ENCODE measurements at regions not wholly inside any gene's neighbourhood (a gene's known extent, or its start where the extent isn't known, plus 50 kb on each side); places are given as distances from the start of the nearest gene placed in this dataset.
"Not testable (repeated sequence)": the region's sequence is repeated elsewhere in the genome, so short reads cannot be mapped to it uniquely, and the experiment has no call there.

DNA sequence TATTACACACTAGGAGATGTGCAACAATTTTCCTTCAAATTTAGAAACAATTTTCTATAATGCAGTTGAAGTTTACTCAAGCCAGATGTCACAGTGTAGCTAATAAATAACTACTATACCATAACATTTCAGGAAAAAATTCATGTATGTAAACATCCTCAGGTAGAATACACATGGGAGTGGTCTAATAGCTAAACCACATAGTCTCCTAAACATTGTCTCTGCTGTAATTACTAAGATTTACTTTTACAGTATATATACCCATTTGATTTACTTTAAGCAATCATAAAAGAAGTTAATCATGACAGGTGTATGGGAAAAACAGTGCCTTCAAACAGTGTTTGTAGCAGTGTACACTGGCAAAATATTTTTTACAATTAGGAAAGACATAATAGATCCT is 110.1 kb upstream of the GRM7 start:
- no peak for TF ChIP-seq CTCF (conservative IDR thresholded peaks at IDR 0.05; ENCODE audit: control insufficient read depth, insufficient read depth, low read depth, low read length)
- no peak overlapping the region for H3K4me3 ChIP-seq (ENCODE audit: control insufficient read depth, low read depth, low read length)
- DNase-seq (ENCODE audit: low read depth), result no peak

DNA sequence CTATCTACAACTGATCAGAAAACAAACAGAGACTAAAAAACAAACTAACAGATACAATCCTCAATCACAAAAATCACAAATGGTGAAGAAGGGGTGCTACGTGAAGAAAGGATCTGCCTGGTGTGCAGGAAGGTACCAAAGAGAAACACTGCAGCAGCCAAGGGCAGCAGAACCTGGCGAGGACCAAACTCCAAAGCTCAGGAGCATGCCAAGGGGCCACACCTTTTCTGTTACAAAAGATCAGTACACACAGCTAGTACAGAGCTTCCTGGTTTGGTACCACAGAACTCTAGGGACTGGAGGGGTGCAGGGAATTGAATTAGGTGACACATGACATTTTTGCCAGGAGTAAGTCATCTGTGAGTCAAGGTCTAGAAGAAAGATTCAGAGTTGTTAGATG is 107.4 kb upstream of the GRM7 start:
- DNase-seq (ENCODE audit: low read depth), result no peak
- H3K4me3 ChIP-seq (ENCODE audit: control insufficient read depth, low read depth, low read length), result no peak overlapping the region
- no peak for TF ChIP-seq CTCF (conservative IDR thresholded peaks at IDR 0.05; ENCODE audit: control insufficient read depth, insufficient read depth, low read depth, low read length)

DNA sequence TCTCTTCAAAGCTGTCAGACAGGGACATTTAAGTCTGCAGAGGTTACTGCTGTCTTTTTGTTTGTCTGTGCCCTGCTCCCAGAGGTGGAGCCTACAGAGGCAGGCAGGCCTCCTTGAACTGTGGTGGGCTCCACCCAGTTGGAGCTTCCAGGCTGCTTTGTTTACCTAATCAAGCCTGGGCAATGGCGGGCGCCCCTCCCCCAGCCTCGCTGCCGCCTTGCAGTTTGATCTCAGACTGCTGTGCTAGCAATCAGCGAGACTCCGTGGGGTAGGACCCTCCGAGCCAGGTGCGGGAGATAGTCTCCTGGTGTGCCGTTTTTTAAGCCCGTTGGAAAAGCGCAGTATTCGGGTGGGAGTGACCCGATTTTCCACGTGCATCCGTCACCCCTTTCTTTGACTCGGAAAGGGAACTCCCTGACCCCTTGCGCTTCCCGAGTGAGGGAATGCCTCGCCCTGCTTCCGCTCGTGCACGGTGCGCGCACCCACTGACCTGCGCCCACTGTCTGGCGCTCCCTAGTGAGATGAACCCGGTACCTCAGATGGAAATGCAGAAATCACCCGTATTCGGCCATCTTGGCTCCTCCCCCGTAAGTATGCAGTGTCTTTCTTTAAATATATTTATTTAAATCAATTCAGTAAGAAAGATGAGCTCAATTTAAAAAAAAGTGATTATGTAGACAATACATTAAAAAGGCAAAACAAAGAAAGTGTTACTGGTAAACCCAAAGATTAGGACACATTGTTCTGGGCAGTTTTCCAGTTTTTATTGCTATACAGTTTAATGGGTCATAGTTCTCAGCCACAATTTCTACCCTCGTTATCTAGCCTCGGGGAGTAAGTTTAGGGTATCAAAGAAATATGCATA is 91.2 kb upstream of the GRM7 start:
- not testable (repeated sequence) for H3K4me3 ChIP-seq (ENCODE audit: control insufficient read depth, low read depth, low read length); DNase-seq (ENCODE audit: low read depth)

- TF ChIP-seq CTCF (conservative IDR thresholded peaks at IDR 0.05; ENCODE audit: control insufficient read depth, insufficient read depth, low read depth, low read length), result no peak
- no peak overlapping the region for H3K4me3 ChIP-seq (ENCODE audit: control insufficient read depth, low read depth, low read length)
- DNase-seq (ENCODE audit: low read depth), result no peak
Measured at GRCh38 chr3:6770397-6770690, 90.6 kb upstream of the GRM7 start.

DNA sequence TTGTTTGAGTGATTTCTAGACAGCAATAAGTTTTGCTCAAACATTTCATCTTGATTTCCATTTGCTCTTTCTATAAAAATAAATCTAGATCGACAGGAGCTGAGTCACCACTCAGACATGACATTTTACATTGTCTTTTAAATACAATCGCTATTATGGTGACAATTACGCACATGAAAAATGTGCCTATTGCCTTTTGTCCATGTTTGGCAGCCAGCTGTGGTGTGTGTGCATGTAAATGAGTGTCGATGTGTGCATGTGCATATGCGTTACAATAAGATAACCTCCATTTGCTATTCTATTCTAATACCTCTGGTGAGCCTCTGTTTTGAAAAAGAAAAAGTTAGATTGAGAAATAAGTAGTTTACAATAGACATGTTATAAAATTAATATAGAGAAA is 89.7 kb upstream of the GRM7 start:
- no peak overlapping the region for H3K4me3 ChIP-seq (ENCODE audit: control insufficient read depth, low read depth, low read length)
- TF ChIP-seq CTCF (conservative IDR thresholded peaks at IDR 0.05; ENCODE audit: control insufficient read depth, insufficient read depth, low read depth, low read length), result no peak
- DNase-seq (ENCODE audit: low read depth), result no peak

DNA sequence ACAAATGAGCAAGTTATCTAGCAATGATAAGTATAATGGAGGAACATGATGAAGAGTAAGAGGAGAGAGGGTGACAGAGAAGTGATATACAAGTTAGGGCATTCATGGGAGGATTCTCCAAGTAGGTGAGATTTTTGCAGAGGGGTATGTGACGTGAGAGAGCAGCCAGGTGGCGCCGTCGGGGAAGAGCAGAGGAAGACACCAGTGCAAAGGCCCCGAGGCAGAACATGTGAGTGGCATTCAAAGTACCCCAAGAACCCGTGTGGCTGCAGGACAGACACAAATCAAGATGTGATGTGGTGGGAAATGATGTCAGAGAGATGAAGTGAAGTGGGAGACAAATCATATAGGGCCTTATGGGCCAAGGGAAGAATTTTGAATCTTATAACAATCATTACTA is 81.8 kb upstream of the GRM7 start:
- no peak for TF ChIP-seq CTCF (conservative IDR thresholded peaks at IDR 0.05; ENCODE audit: control insufficient read depth, insufficient read depth, low read depth, low read length)
- no peak for DNase-seq (ENCODE audit: low read depth)
- H3K4me3 ChIP-seq (ENCODE audit: control insufficient read depth, low read depth, low read length), result no peak overlapping the region

DNA sequence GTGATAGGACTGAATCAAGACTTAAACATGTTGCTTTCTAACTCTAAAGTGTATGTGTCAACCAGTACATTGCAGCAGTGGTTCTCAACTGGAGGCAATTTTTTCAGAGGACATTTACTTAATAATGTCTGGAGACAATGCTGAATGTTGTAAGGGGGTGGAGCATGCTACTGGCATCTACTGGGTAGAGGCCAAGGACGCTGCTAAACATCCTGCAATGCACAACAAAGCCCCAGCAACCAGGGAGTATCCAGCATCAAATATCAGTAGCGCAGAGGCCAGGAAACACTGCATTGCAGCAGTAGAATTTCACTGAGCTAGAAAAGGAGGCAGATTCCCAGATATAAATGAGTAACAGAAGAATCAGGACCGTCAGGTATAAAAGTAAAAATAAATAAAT is 79.8 kb upstream of the GRM7 start:
- no peak for TF ChIP-seq CTCF (conservative IDR thresholded peaks at IDR 0.05; ENCODE audit: control insufficient read depth, insufficient read depth, low read depth, low read length)
- no peak for DNase-seq (ENCODE audit: low read depth)
- H3K4me3 ChIP-seq (ENCODE audit: control insufficient read depth, low read depth, low read length), result no peak overlapping the region
